ENCODE measurements at regions not wholly inside any gene's neighbourhood (a gene's known extent, or its start where the extent isn't known, plus 50 kb on each side); places are given as distances from the start of the nearest gene placed in this dataset.
"Not testable (repeated sequence)": the region's sequence is repeated elsewhere in the genome, so short reads cannot be mapped to it uniquely, and the experiment has no call there.

DNA sequence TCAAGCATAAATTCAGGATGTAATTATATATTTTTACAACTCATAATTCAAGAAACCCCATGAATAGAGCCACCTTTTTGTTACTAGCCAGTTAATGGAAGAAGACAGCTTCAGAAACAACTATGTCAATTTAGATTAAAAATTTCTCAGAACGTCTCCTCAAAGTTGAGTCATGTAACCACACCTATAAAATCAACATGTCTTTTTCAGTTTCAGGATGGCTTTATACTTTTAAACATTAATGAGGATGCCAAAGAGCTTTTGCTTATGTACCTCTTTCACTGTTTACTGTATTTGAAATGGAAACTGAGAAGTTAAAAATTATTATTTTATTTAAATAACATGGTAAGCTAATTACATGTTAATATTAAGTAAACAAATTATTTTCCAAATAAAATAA, 280.1 kb downstream of the PTH2R start:
- no peak for DNase-seq

DNA sequence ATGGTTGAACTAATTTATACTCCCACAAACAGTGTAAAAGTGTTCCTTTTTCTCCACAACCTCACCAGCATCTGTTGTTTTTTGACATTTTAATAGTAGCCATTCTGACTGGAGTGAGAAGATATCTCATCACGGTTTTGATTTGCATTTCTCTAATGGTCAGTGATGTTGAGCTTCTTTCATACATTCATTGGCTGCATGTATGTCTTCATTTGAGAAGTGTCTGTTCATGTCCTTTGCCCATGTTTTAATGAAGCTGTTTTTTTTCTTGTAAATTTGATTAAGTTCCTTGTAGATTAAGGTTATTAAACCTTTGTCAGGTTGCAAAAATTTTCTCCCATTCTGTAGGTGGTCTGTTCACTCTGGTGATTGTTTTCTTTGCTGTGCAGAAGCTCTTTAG, 281.1 kb downstream of the PTH2R start:
- not testable (repeated sequence) for DNase-seq

DNA sequence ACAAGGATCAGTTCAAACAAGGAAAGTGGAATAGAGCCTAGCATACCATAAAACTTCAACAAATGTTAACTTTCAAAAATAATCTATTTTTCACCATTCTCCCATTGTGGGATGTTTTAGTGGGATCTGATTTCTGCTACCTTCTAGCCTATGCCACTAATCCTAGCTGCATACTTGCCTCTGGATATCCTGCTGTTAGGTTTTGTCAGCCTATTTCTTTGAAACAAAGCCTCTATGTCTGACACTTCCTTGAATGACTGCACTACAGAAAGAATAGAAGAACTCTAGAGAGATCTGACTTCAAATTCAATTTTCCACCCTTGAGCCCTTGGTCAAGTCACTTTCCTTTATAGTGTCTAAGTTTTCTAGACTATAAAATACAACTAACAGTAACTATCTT, 291.5 kb downstream of the PTH2R start:
- DNase-seq = no peak

DNA sequence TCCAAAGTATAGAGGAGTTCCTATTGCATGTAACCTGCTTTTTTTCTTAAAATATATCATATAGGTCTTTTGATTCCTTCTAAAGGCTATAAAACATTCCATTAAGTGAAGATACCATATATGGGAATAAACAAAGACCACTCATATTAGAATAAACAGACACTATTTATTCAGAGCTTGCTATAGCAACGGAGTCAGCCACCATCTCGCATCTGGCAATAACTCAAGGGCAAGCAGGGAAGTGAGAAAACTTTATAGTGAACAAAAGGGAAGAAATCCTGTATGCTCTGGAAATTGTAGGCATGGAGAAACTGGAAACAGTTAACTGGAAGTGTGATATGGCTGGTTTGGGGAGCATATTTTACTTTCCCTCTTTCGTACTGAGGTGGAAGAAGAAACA, 301.9 kb downstream of the PTH2R start:
- DNase-seq = no peak

DNA sequence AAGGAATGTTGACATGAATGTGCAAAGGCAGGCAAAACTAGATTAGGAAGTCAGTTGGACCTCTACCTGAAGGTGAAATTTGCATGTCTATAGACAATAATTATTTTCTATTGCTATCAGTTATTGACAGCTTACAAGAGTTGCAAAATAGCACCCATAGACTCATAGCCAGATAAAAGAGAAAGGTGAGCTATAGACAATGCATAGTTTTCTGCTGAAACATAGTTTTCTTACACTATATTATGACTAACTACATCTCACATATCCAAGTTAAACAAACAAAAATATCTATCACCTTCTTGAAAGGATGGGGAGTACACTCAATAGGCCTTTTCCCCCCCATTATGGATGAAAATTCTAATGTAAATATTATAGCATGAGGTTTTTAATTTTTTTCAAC, 305.0 kb downstream of the PTH2R start:
- no peak for DNase-seq

DNA sequence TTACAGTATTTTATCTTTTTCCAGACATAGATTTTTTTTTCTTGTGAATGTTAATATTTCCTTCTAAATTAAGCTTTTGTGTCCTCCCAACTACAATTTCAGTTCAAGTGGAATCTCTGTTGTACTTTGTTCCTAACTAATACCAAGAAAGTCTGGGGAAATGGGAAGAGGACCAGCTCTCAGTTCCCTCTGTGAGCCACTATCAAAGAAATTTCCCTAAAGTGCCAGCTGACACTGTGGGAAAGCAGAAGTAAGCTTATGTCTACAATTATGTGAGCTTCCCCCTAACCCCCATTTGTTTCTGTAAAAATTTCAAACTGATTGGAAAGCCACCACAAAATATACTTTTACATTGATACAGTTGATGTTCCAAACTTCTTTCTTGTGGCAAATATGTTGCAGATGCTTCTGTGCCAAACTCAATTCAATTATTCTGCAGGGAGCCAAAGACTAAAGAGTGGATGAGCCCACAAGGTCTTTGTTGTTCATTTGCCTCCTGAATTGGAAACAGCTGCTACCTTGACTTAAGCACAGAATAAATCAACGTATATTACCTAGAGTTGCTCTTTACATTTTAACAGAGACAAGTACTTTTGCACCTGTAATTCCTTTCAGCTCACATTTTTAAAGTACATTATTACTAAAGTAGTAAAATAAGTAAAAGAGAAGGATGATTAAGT, 306.6 kb downstream of the PTH2R start:
- DNase-seq = no peak

DNA sequence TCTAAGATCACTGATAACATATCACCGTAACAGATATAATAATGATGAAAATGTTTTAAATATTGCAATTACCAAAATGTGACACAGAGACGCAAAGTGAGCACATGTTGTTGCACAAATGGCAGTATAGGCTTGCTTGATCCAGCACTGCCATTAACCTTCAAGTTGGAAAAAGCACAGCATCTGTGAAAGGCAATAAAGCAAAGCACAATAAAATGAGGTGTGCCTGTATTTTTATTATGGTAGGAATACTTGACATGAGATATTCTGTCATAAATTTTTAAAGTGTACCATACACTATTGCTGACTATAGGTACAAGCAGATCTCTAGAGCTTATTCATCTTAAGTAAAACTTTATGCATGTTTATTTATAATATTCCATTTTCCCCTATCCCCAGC, 312.2 kb downstream of the PTH2R start:
- no peak for DNase-seq

DNA sequence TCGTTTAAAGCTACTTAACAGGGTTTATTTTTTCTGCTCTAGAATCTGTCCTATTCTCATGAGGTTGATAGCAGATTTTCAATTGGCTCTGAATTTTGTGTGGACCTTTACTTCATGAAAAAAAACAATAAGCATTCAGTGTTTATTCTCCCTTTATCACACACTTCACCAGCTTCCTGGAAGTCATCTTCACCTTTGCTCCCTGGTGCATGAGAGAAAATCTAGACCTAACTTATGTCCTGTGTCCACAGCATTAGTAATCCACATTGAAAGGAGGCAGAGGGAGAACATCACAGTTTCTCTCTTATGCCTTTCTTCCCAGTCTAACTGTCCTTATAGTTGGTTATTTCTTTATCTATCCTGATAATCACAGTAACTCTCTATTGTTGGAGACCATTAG, 316.1 kb downstream of the PTH2R start:
- no peak for DNase-seq

DNA sequence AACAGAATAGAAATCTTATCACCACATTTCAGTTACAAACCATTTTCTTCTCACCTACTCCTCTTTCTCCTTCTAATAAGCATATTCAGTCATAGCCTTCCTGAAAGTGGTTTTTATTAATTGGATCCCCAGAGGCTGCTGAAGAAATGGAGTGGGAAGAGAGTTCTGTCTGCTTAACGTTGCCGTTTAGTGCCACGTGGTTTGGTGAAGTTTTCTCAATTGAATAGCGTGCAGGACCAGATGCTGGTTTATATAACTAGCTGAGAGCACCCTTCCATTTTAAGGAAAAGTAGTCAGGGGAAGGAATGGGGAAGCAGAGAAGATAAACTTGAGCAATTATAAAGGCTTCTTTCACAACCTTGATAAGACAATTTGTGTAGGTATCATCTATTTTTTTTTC, 318.7 kb downstream of the PTH2R start:
- no peak for DNase-seq

DNA sequence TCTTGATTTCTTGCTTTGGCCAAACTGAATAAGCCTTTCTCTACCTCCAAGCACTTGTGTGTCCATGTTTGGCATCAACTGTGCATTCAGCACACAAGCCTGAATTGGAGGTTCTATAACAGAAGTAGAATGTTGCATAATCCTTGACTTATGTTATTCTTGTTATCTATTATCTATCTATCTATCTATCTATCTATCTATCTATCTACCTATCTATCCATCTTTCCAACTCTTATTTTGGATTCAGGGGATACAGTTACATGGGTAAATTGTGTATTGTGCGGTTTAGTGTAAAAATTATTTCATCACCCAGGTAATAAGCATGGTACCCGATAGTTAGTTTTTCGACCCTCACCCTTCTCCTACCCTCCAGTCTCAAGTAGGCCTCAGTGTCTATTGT, 319.6 kb downstream of the PTH2R start:
- DNase-seq = no peak

DNA sequence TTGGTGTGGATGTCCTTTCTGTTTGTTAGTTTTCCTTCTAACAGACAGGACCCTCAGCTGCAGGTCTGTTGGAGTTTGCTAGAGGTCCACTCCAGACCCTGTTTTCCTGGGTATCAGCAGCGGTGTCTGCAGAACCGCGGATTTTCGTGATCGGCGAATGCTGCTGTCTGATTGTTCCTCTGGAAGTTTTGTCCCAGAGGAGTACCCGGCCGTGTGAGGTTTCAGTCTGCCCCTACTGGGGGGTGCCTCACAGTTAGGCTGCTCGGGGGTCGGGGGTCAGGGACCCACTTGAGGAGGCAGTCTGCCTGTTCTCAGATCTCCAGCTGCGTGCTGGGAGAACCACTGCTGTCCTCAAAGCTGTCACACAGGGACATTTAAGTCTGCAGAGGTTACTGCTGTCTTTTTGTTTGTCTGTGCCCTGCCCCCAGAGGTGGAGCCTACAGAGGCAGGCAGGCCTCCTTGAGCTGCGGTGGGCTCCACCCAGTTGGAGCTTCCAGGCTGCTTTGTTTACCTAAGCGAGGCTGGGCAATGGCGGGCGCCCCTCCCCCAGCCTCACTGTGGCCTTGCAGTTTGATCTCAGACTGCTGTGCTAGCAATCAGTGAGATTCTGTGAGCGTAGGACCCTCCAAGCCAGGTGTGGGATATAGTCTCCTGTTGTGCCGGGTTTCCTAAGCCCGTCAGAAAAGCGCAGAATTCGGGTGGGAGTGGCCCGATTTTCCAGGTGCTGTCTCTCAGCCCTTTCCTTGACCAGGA, 345.2 kb downstream of the PTH2R start:
- DNase-seq = not testable (repeated sequence)

DNA sequence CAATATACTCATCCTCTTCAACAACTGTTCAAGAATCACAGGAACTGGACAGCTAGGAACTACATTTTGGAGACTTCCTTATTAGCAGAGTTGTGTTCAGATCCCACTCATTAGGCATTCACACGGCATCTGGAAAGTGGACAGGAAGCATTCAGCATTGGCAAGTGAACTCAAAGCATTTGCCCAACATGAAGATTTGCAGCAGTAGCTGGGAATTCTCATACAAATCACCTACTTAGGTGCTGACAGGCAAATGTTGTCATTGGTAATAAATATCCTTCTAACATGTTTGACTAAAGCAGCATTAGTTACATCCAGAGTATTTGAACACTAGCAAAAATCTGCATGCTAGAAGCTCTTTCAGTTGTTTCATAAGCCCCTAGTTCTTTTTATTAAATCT, 350.8 kb downstream of the PTH2R start:
- DNase-seq = no peak

DNA sequence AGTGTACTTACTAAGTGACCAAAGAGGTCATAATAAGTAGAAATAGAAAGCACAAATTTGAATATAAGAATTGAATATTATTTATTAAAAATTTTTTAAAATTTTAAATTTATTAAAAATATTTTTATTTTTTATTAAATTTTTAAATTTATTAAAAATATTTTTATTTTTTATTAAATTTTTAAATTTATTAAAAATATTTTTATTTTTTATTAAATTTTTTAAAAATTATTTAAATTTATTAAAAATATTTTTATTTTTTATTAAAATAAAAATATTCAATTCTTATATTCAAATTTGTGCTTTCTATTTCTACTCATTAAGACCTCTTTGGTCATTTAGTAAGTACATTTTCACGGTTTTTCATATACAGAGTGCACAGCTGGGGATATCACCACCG, 366.5 kb downstream of the PTH2R start:
- not testable (repeated sequence) for DNase-seq

DNA sequence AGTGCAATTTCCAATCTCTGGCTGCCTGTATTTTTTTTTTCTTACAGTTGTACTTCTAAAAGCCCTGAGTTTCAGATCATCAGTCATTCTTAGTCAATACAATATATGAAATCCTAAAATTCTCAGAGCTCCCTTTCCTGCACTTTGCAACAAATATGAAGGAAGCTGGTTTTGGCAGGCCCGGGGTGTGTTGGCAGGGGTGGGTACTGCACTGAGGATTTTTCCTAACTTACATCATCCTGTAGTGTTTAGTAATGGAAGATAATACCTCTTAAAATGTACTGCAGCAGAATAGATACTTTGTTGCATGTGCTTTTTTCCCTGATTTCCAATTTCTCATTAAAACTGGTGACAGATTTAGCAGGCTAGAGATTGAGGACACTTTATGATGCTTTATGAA, 374.6 kb downstream of the PTH2R start:
- no peak for DNase-seq

DNA sequence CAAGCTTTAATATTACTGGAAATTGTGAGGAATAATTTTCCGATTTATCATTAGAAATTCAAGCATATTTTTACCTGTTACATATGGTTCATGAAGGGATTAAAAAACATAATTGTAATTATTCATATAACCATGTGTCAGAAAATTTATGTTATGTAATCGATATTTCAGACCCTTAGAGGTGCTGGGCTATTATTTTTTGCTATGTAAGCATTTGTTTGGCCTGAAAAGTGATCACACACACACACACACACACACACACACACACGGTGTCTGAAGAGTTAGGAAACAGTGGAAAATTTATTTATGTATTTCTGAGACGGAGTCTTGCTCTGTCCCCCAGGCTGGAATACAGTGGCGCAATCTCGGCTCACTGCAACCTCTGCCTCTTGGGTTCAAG, 375.5 kb downstream of the PTH2R start:
- DNase-seq = no peak

DNA sequence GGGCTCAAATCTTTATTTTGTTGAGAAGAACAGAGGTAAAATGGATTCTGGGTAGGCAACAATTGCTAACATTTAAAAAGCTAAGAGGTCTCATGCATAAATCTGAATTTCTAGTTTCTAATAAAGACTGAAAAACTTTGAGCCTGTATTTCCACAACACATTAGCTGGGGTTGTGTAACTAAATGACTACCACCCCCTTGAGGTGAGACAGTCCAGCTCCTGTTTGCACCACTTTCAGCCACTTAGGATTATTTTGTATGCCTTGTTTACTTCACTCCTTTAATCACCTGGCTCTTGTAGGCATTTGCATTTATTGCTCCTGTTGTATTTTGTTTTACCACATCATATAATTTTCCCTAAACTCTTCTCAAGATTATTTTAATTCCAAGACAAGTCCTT, 376.6 kb downstream of the PTH2R start:
- no peak for DNase-seq

DNA sequence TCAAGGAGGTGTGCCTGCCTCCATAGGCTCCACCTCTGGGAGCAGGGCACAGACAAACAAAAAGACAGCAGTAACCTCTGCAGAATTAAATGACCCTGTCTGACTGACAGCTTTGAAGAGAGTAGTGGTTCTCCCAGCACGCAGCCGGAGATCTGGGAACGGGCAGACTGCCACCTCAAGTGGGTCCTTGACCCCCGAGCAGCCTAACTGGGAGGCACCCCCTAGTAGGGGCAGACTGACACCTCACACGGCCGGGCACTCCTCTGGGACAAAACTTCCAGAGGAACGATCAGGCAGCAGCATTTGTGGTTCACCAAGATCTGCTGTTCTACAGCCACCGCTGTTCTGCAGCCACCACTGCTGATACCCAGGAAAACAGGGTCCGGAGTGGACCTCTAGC, 378.2 kb downstream of the PTH2R start:
- DNase-seq = not testable (repeated sequence)

DNA sequence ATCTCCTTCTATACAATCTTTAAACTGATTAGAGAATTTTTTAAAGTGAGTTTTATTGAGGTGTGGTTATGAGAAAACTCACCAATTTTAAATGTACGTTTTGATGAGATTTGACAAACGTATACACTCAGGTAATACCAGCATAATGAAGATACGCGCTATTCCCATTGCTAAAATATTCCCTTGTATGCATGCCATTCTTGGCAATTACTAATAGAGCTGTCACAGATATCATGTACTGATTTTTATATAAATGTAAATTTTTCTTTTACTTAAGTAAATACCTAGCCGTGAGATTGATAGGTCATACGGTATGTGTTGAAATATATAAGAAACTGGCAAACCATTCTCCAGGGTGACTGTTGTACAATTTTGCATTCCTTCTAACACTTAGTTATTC, 384.7 kb downstream of the PTH2R start:
- DNase-seq = no peak

DNA sequence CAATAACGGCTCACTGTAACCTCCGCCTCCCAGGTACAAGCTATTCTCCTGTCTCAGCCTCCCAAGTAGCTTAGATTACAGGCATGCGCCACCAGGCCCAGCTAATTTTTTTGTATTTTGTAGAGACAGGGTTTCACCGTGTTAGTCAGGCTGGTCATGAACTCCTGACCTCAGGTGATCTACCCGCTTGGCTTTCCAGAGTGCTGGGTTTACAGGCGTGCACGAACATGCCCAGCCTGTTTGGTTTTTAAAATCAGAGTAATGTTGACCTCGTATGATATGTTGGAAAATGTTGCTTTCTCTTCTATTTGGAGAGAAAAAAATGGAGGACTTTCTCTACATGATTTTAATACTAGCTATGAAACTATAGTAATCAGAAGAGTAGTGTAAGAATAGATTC, 386.2 kb downstream of the PTH2R start:
- no peak for DNase-seq

DNA sequence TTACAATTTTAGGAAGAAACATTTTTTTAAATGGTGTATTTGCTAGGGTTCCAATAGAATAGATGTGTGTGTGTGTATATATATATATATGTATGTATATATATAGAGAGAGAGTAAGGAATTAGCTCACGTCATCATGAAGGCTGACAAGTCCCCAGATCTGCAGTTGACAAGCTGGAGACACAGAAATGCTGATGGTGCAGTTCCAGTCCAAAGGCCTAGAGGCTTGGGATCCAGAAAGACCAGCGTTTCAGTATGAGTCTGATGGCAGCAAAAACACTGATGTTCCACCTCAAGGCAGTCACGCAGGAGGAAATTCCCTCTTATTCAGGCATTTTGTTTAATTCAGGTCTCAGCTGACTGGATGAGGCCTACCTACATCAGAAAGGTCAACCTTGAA, 386.8 kb downstream of the PTH2R start:
- DNase-seq = no peak

DNA sequence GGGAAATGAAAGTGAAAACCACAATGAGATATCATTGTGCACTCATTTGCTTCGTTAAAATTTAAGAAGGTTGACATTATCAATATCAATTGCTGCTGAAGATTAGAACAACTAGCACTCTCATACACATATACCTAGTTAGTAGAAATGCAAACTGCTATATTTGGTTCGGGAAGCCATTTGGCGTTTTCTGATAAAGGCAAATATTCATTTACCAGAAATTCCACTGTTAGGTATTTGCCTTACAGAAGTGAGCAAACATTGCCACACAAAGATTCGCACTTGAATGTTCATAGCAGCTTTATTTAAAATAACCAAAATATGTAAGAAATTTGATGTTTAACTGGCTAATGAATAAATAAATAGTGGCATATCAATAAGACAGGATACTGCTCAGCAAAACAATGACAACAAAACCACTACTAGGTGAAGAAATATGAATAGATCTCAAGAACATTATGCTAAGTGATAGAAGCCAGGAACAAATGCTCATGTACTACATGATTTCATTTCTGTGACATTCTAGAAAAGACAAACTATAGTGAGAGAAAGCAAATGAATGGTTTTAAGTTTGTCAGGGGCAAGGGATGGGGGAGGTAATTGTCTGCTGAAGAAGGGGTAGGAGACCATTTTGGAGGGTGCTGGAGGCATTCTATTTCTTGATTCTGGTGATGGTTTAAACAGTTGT, 387.8 kb downstream of the PTH2R start:
- no peak for DNase-seq

DNA sequence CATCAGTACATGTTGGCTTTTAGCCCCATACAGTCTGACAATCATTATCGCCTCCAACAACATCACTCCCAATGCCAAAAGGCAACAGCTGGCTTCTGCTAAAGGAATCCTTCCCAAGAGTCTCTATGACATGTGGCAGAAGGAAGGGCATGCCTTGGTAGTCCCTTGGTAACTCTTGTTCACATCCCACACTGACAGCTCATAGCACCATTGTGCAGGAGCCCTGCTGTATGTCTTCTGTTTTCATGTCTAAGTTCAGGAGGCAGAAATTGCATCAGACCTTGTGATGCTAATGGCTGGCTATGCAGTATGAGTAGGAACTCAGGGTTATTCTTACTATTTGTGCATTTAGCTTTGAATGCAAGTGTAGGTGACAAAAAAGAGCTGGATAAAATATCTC, 392.1 kb downstream of the PTH2R start:
- no peak for DNase-seq

DNA sequence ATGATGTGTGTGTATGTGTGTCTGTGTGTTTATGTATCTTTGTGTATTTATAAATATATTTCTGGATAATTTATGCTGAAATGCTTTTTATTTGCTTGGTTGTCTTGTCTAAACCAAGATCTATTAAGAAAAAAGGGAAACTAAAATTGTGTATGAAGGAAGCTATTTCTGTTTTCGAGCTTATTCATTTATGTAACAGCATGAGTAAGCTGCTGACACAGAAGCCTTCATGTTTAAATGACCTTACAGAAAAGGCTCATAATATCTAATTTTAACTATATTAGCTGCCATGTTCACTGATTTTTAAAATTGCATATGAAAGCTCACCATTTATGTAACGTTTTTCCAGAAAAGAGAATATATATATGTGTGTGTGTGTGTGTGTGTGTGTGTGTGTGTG, 392.8 kb downstream of the PTH2R start:
- DNase-seq = no peak

DNA sequence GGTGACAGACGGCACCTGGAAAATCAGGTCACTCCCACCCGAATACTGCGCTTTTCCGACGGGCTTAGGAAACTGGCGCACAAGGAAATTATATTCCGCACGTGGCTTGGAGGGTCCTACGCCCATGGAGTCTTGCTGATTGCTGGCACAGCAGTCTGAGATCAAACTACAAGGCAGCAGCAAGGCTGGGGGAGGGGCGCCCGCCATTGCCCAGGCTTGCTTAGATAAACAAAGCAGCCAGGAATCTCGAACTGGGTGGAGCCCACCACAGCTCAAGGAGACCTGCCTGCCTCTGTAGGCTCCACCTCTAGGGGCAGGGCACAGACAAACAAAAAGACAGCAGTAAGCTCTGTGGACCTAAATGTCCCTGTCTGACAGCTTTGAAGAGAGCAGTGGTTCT, 394.3 kb downstream of the PTH2R start:
- not testable (repeated sequence) for DNase-seq
